Left ventricle myocardium inferior (tissue), 1 donor: ENCODE measurements at regions not wholly inside any gene's neighbourhood (a gene's known extent, or its start where the extent isn't known, plus 50 kb on each side); places are given as distances from the start of the nearest gene placed in this dataset.

Experiments
- DNase-seq: peaks from one replicate; pipeline ENCODE4 v3.0.0-alpha.2; 2020
- H3K27ac ChIP-seq: fragments of 200-600 bp; replicated peaks from 2 replicates; pipeline ENCODE4 v1.8.0; 2021
- H3K27me3 ChIP-seq: fragments of 200-600 bp; 2 replicates; pipeline ENCODE4 v1.8.0; 2021; ENCODE audit warnings: low read depth
- H3K36me3 ChIP-seq: fragments of 200-600 bp; 2 replicates; pipeline ENCODE4 v1.8.0; 2021
- H3K4me1 ChIP-seq: fragments of 200-600 bp; 2 replicates; pipeline ENCODE4 v1.8.0; 2021
- H3K4me3 ChIP-seq: fragments of 200-600 bp; 2 replicates; pipeline ENCODE4 v1.8.0; 2021; ENCODE audit warnings: mild to moderate bottlenecking, moderate library complexity
- H3K9me3 ChIP-seq: fragments of 200-600 bp; replicated peaks from 2 replicates; pipeline ENCODE4 v1.8.0; 2021
- CTCF ChIP-seq: fragments of 200-600 bp; IDR thresholded peaks from 2 replicates; pipeline ENCODE4 v1.8.0; 2021; ENCODE audit warnings: antibody characterized with exemption, mild to moderate bottlenecking, borderline replicate concordance
- intact Hi-C: fragments of 100-400 bp; cut with micrococcal nuclease; formaldehyde crosslinking; loops from one replicate; pipeline ENCODE4 v1.11.0; 2022
- donor health status: DM: no; HTN: yes; CAD: no; lungs with severe emphysema.

- Histone ChIP-seq H3K27me3 (no peaks in the 10 kb centered on the region), H3K4me3 (no peak overlapping the region), H3K27ac (no peak overlapping the region), H3K9me3 (no peaks in the 10 kb centered on the region), H3K36me3 (no peaks in the 10 kb centered on the region), H3K4me1 (no peaks in the 10 kb centered on the region)
- TF ChIP-seq CTCF: no peak
- intact Hi-C loops: no loop called here
- DNase-seq: no peak
These were observed 145.1 kb downstream of the NFKBIZ start for GRCh38 chr3:101994386-101994785.

DNA sequence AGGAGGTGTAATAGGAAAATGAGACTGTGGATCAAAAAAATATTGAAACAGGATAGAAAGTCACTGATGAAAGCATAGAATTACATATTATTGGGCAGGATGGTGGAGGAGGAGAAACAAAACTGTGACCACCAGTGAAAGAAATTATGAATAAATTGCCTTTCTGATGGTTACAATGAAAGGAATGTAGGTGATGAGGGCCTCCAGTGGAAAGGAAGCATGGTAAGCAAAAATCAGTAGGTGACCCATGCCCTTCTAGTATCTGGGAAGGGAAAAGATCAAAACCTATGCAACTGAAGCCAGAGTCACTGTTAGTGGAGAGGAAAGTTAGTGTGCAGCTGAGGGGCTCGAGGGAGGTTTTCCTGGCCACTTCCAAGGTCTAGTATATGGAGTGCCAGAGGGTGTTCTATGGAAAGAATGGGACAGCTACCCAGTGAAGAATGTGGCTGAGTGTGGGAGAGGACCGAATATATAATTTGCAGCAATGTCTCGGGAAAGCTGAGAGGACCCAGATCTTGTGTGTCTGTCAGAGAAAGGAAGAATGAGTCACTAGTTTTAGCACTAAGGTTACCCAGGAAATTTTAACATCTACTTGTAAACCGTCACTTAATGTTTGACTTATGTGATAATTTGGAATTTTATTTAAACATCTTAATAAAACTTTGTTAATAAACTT, 146.2 kb downstream of the NFKBIZ start:
- H3K9me3 ChIP-seq: no peaks in the 10 kb centered on the region
- H3K4me3 ChIP-seq: no peak overlapping the region
- no peak for DNase-seq
- intact Hi-C loops: no loop called here
- H3K27ac ChIP-seq: no peak overlapping the region
- no peaks in the 10 kb centered on the region for H3K4me1 ChIP-seq
- TF ChIP-seq CTCF: no peak
- H3K27me3 ChIP-seq: no peaks in the 10 kb centered on the region
- no peaks in the 10 kb centered on the region for H3K36me3 ChIP-seq

DNA sequence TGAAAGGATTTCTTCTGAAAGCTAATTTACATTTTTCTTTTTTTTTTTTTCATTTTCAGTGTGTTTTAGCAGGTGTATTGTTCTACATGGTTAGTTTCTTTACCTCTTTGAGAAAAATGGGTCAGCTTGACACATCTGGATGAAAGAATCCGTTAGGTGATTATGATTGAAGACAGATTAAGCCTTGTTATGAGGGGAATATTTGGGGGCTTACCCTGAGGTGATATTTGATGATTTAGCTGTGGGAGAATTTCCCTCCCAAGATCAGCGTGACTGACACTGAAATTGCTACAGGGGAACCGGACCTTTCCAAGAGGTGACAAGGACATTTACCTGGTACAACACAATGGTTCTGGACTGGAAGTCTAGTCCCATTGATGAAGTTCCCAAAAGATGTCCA, 147.5 kb downstream of the NFKBIZ start:
- TF ChIP-seq CTCF: no peak
- Histone ChIP-seq H3K9me3 (no peaks in the 10 kb centered on the region), H3K4me1 (no peaks in the 10 kb centered on the region), H3K27me3 (no peaks in the 10 kb centered on the region), H3K36me3 (no peaks in the 10 kb centered on the region), H3K27ac (no peak overlapping the region), H3K4me3 (no peak overlapping the region)
- no peak for DNase-seq
- intact Hi-C loops: no loop called here

- no peaks in the 10 kb centered on the region for H3K27me3 ChIP-seq
- intact Hi-C loops: no loop called here
- no peak for TF ChIP-seq CTCF
- H3K4me3 ChIP-seq: no peak overlapping the region
- no peak overlapping the region for H3K27ac ChIP-seq
- no peaks in the 10 kb centered on the region for H3K4me1 ChIP-seq
- no peaks in the 10 kb centered on the region for H3K36me3 ChIP-seq
- H3K9me3 ChIP-seq: no peaks in the 10 kb centered on the region
- DNase-seq: no peak
These were observed 149.1 kb downstream of the NFKBIZ start for GRCh38 chr3:101998256-101998926.

DNA sequence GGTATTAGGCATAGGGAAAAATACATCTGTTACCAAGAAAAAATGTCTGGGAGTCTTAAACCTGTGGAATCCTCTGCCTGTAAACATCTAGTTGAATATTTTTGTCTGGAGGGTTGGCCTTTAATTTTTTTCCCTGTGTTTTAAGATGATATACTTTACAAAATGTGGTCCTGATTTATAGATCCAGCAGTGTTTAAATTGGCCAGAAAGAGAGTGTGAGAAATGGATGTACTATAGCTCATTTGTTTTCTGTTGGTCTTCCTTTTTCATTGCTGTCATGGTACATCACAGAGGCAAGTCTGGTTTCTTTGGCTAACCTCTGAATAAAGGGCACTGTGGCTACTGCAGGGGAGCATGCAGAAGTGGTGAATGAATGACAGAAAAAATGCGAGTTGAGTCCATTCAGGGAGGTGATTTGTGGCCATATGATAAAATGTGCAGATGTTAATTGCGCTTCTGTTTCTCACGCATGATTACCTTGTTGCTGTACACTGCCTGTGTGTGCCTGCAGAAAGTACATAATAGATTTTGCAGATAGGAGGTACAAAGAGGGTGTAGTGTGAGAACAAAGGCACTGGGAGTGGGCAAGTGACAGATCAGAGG, 150.0 kb downstream of the NFKBIZ start:
- Histone ChIP-seq H3K4me1 (no peaks in the 10 kb centered on the region), H3K27me3 (no peaks in the 10 kb centered on the region), H3K9me3 (no peaks in the 10 kb centered on the region), H3K36me3 (no peaks in the 10 kb centered on the region), H3K4me3 (no peak overlapping the region), H3K27ac (no peak overlapping the region)
- no peak for TF ChIP-seq CTCF
- intact Hi-C loops: no loop called here
- DNase-seq: no peak
